K562 (cell line): ENCODE measurements at regions not wholly inside any gene's neighbourhood (a gene's known extent, or its start where the extent isn't known, plus 50 kb on each side); places are given as distances from the start of the nearest gene placed in this dataset.

Experiments
- ATAC-seq: fragments of 200-7000 bp; cut with Tn5 transposase; 3 replicates; pipeline ENCODE4 v1.9.1; 2020; ENCODE audit warnings: moderate library complexity
- BruUV-seq: library from RNA; stranded (reverse); fragments of 400-500 nt; replicated peaks from 2 replicates; lab custom pipeline; 2021; lab: Mats Ljungman, UMichigan
- CTCF ChIA-PET: fragments of 300-600 bp; formaldehyde crosslinking; extraction: SDS; loops from one replicate; lab custom pipeline; 2021; ENCODE audit warnings: low intra/inter-chr PET ratio; lab: Yijun Ruan, JAX
- POLR2A ChIA-PET: fragments of 300-600, 350-650 bp; sonication (Branson Sonifier 250); formaldehyde crosslinking; extraction: SDS; loops from one replicate; lab custom pipeline; 2021; ENCODE audit warnings: antibody characterized with exemption, inconsistent platforms; lab: Yijun Ruan, JAX
- DNase-seq, 4 experiments: peaks; one replicate each; pipeline versions ENCODE4 v3.0.0 to v3.0.0-alpha.2; 2011 to 2018; ENCODE audit warnings: low spot score in 3 of 4, mixed read lengths in 3 of 4; ENCODE audit errors: extremely low read depth in 1 of 4
- FAIRE-seq: peaks from 2 replicates; lab custom pipeline; 2011; peaks lifted over from hg19 to GRCh38; lab: Jason Lieb, UNC
- H2AFZ ChIP-seq: 2 replicates; pipeline ENCODE4 v1.6.0; 2011; ENCODE audit warnings: low read depth, low read length, control low read depth, inconsistent platforms
- H3K27ac ChIP-seq: fragments of 200-600 bp; 3 replicates; pipeline ENCODE4 v1.8.0; 2011; ENCODE audit warnings: low read depth, mild to moderate bottlenecking, control low read depth, inconsistent platforms, low read length, moderate library complexity, mixed read lengths; ENCODE audit errors: extremely low read depth
- H3K27me3 ChIP-seq, 2 experiments: fragments of 300-600 bp in 1 of 2; 2 replicates in 1 of 2; 3 replicates in 1 of 2; pipeline versions ENCODE4 v1.6.0 to v1.8.0; 2011; ENCODE audit warnings: inconsistent platforms in 2 of 2, low read length in 2 of 2, mild to moderate bottlenecking in 1 of 2, mixed read lengths in 1 of 2, moderate library complexity in 1 of 2; ENCODE audit not compliant: control insufficient read depth in 2 of 2, insufficient read depth in 2 of 2
- H3K36me3 ChIP-seq: fragments of 300-600 bp; 3 replicates; pipeline ENCODE4 v1.8.0; 2011; ENCODE audit warnings: mild to moderate bottlenecking, low read length, inconsistent platforms; ENCODE audit not compliant: control insufficient read depth, insufficient read depth
- H3K4me1 ChIP-seq, 2 experiments: fragments of 200-600 bp in 1 of 2; replicated peaks in 1 of 2; 2 replicates in 1 of 2; 3 replicates in 1 of 2; pipeline versions ENCODE4 v1.5.1 to v1.8.0; 2011; ENCODE audit warnings: inconsistent platforms in 2 of 2, low read length in 2 of 2, mild to moderate bottlenecking in 1 of 2, mixed read lengths in 1 of 2, moderate library complexity in 1 of 2; ENCODE audit not compliant: control insufficient read depth in 2 of 2, insufficient read depth in 2 of 2
- H3K4me2 ChIP-seq: 2 replicates; pipeline ENCODE4 v1.6.1; 2011; ENCODE audit warnings: low read length, control low read depth, inconsistent platforms, mixed read lengths; ENCODE audit not compliant: insufficient read depth
- H3K4me3 ChIP-seq: fragments of 200-600 bp; sonication (generic), shearing (Covaris generic); 2 replicates; pipeline ENCODE4 v1.5.1; 2016; ENCODE audit warnings: control low read depth, inconsistent platforms
- H3K79me2 ChIP-seq: fragments of 200-600 bp; 3 replicates; pipeline ENCODE4 v1.8.0; 2011; ENCODE audit warnings: low read length, inconsistent platforms; ENCODE audit not compliant: control insufficient read depth, insufficient read depth
- H3K9ac ChIP-seq, 2 experiments: 2 replicates each; pipeline versions ENCODE4 v1.6.0 to v1.6.1; 2011; ENCODE audit warnings: low read depth in 2 of 2, low read length in 2 of 2, control low read depth in 1 of 2, inconsistent platforms in 1 of 2, mild to moderate bottlenecking in 1 of 2, mixed read lengths in 1 of 2; ENCODE audit not compliant: insufficient read depth in 1 of 2
- H3K9me1 ChIP-seq: one replicate; pipeline ENCODE4 v1.6.0; 2011; ENCODE audit warnings: inconsistent platforms, mild to moderate bottlenecking, low read length, moderate library complexity; ENCODE audit not compliant: control insufficient read depth, insufficient read depth
- H3K9me3 ChIP-seq: replicated peaks from 2 replicates; pipeline ENCODE4 v1.5.1; 2011; ENCODE audit warnings: low read depth, low read length, inconsistent platforms; ENCODE audit not compliant: control insufficient read depth, insufficient read depth
- H4K20me1 ChIP-seq: replicated peaks from 2 replicates; pipeline ENCODE4 v1.6.1; 2011; ENCODE audit warnings: low read length, inconsistent platforms, mixed read lengths; ENCODE audit not compliant: control insufficient read depth, insufficient read depth
- ATF7 ChIP-seq: fragments of 450-650 bp; IDR thresholded peaks from 2 replicates; pipeline ENCODE4 v1.7.1; 2014; ENCODE audit warnings: mild to moderate bottlenecking, moderate library complexity
- CREB3 ChIP-seq: fragments of 450-650 bp; conservative IDR thresholded peaks from 2 replicates; pipeline ENCODE4 v1.6.1; 2016; ENCODE audit warnings: missing genetic modification characterization, low read depth, mild to moderate bottlenecking, missing compliant biosample characterization, moderate library complexity
- PHB ChIP-seq: fragments of 250-450 bp; sonication (Bioruptor Pico); IDR thresholded peaks from 2 replicates; pipeline ENCODE4 v1.5.0; 2021
- RCOR1 ChIP-seq, 2 experiments: IDR thresholded peaks; 2 replicates each; pipeline ENCODE4 v1.6.1; 2012; ENCODE audit warnings: low read depth in 2 of 2, low read length in 2 of 2, borderline replicate concordance in 1 of 2, improper control_type of control experiment in 1 of 2
- RFX7 ChIP-seq: fragments of 250-450 bp; sonication (Bioruptor Pico); IDR thresholded peaks from 2 replicates; pipeline ENCODE4 v1.5.1; 2021; ENCODE audit warnings: mild to moderate bottlenecking
- SETDB1 ChIP-seq: IDR thresholded peaks from one replicate; pipeline ENCODE4 v1.6.1; 2012; ENCODE audit warnings: low read length, control low read depth, inconsistent platforms
- ZBTB11 ChIP-seq, 3 experiments: fragments of 200-800 bp in 1 of 3; fragments of 250-450 bp in 1 of 3; fragments of 450-650 bp in 1 of 3; sonication (Bioruptor Pico) in 1 of 3; sonication (Bioruptor generic) in 1 of 3; formaldehyde crosslinking in 1 of 3; IDR thresholded peaks; 2 replicates each; pipeline versions ENCODE4 v1.6.1 to v1.8.0; 2016 to 2022; ENCODE audit warnings: mild to moderate bottlenecking in 2 of 3, missing genetic modification characterization in 2 of 3, missing compliant biosample characterization in 1 of 3, moderate library complexity in 1 of 3
- ZBTB17 ChIP-seq: fragments of 450-650 bp; formaldehyde crosslinking; IDR thresholded peaks from 2 replicates; pipeline ENCODE4 v1.4.0; 2020; ENCODE audit warnings: mild to moderate bottlenecking
- ZBTB8A ChIP-seq: fragments of 450-650 bp; IDR thresholded peaks from 2 replicates; pipeline ENCODE4 v1.6.1; 2018; ENCODE audit warnings: mild to moderate bottlenecking, moderate library complexity; ENCODE audit not compliant: partially characterized antibody
- ZNF197 ChIP-seq: fragments of 200-800 bp; sonication (Bioruptor generic); IDR thresholded peaks from 2 replicates; pipeline ENCODE4 v1.6.1; 2016; ENCODE audit warnings: low read depth, missing genetic modification characterization, missing compliant biosample characterization
- ZNF217 ChIP-seq: sonication (generic); formaldehyde crosslinking; IDR thresholded peaks from 2 replicates; pipeline ENCODE4 v1.8.0; 2022; ENCODE audit warnings: mild to moderate bottlenecking, missing genetic modification reagents
- ZNF239 ChIP-seq: fragments of 250-450 bp; sonication (Bioruptor Pico); IDR thresholded peaks from 2 replicates; pipeline ENCODE4 v1.4.0; 2020; ENCODE audit warnings: mild to moderate bottlenecking
- ZNF324 ChIP-seq: fragments of 250-450 bp; sonication (Bioruptor Pico); IDR thresholded peaks from 2 replicates; pipeline ENCODE4 v1.4.0; 2020; ENCODE audit warnings: mild to moderate bottlenecking
- ZNF408 ChIP-seq: fragments of 250-450 bp; sonication (Bioruptor Pico); IDR thresholded peaks from 2 replicates; pipeline ENCODE4 v1.4.0; 2020; ENCODE audit warnings: low read depth, mild to moderate bottlenecking, moderate library complexity
- ZNF586 ChIP-seq: fragments of 450-650 bp; formaldehyde crosslinking; conservative IDR thresholded peaks from 2 replicates; pipeline ENCODE4 v1.4.0; 2020; ENCODE audit warnings: mild to moderate bottlenecking, moderate library complexity
- ZNF740 ChIP-seq, 3 experiments: fragments of 200-800 bp in 1 of 3; sonication (Bioruptor generic) in 1 of 3; sonication (generic) in 1 of 3; formaldehyde crosslinking in 1 of 3; IDR thresholded peaks; 2 replicates each; pipeline versions ENCODE4 v1.6.1 to v1.8.0; 2016 to 2022; ENCODE audit warnings: mild to moderate bottlenecking in 2 of 3, missing compliant biosample characterization in 2 of 3, missing genetic modification characterization in 2 of 3, missing genetic modification reagents in 1 of 3
- WGBS: fragments of 100-300 bp; shearing (Covaris generic); methylation state at CpG from one replicate; pipeline ENCODE4 v1.1.6; 2016; ENCODE audit warnings: low coverage, mixed read lengths; ENCODE audit not compliant: insufficient coverage; ENCODE audit errors: missing lambda C conversion rate; 5-methylcytosine and 5-hydroxymethylcytosine counted together
- in situ Hi-C: fragments of 300-500 bp; cut with MboI; formaldehyde crosslinking; loops from 4 replicates; pipeline ENCODE4 v1.15.0; 2018; ENCODE audit warnings: inconsistent platforms, mixed read lengths
- intact Hi-C: fragments of 100-400 bp; cut with micrococcal nuclease; formaldehyde crosslinking; loops from 2 replicates; pipeline ENCODE4 v1.14.2; 2022

- TF ChIP-seq ZNF408 (CRISPR knock-in tag) (no peak), ZNF197 (CRISPR knock-in tag) (no peak), RCOR1 (IDR thresholded peaks at IDR 0.05; ENCODE audit: borderline replicate concordance in 1 of 2, low read depth in 2 of 2, low read length in 2 of 2) (no peak)
These were observed 285.1 kb downstream of the SPRY2 start (continued) for GRCh38 chr13:80055847-80056246.

- Histone ChIP-seq H3K4me2 (no peak overlapping the region), H3K79me2 (no peaks in the 10 kb centered on the region), H2AFZ (no peak overlapping the region), H3K27ac (no peak overlapping the region), H3K4me1 (no peaks in the 10 kb centered on the region), H3K9ac (no peak overlapping the region), H3K36me3 (no peaks in the 10 kb centered on the region), H3K9me3 (no peaks in the 10 kb centered on the region), H3K4me3 (no peak overlapping the region), H4K20me1 (no peaks in the 10 kb centered on the region), H3K27me3 (no peaks in the 10 kb centered on the region), H3K9me1 (no peaks in the 10 kb centered on the region)
- POLR2A ChIA-PET: no interaction called here
- CTCF ChIA-PET: no interaction called here
- in situ Hi-C loops (no loop called here), intact Hi-C loops (no loop called here)
- WGBS: 7% methylated on average over 3 of the region's 3 CpGs
- BruUV-seq: no TSS peak
- FAIRE-seq (no peak), ATAC-seq (no peak), DNase-seq (no peak)
- no peak for TF ChIP-seq PHB (CRISPR knock-in tag)
- no peak for TF ChIP-seq ZNF740 (CRISPR knock-in tag; IDR thresholded peaks at IDR 0.05)
- no peak for TF ChIP-seq ZNF740 (tag; IDR thresholded peaks at IDR 0.05)
- no peak for TF ChIP-seq ZBTB8A
- TF ChIP-seq ZBTB11 (CRISPR knock-in tag; IDR thresholded peaks at IDR 0.05): no peak
- no peak for TF ChIP-seq ZNF324 (CRISPR knock-in tag)
- no peak for TF ChIP-seq RFX7 (CRISPR knock-in tag)
- TF ChIP-seq SETDB1: no peak
- TF ChIP-seq ZNF239: no peak
- TF ChIP-seq ZNF217 (CRISPR knock-in tag): no peak
- no peak for TF ChIP-seq ATF7
- TF ChIP-seq ZBTB17: no peak
- no peak for TF ChIP-seq ZNF586
- no peak for TF ChIP-seq CREB3 (tag)
These were observed 286.1 kb downstream of the SPRY2 start for GRCh38 chr13:80054806-80055205.
